Vagina (tissue), 2 donors: ENCODE measurements at regions not wholly inside any gene's neighbourhood (a gene's known extent, or its start where the extent isn't known, plus 50 kb on each side); places are given as distances from the start of the nearest gene placed in this dataset.

Experiments used
- POLR2AphosphoS5 ChIP-seq, 2 donors: sonication (generic); formaldehyde crosslinking; IDR thresholded peaks; one replicate each; pipeline ENCODE4 v1.9.0; 2017; ENCODE audit warnings: antibody characterized with exemption in 2 of 2, mild to moderate bottlenecking in 2 of 2, low read depth in 1 of 2; ENCODE audit not compliant: insufficient read depth in 1 of 2
- TF ChIP-seq, protein P1 (sequence below), 3 experiments: fragments of 450-650 bp in 2 of 3; fragments of 200-600 bp in 1 of 3; sonication (generic) in 1 of 3; IDR thresholded peaks; one replicate each; pipeline ENCODE4 v1.5.1; 2017 to 2019; ENCODE audit warnings: antibody characterized with exemption in 3 of 3, mild to moderate bottlenecking in 2 of 3, moderate library complexity in 2 of 3

DNA sequence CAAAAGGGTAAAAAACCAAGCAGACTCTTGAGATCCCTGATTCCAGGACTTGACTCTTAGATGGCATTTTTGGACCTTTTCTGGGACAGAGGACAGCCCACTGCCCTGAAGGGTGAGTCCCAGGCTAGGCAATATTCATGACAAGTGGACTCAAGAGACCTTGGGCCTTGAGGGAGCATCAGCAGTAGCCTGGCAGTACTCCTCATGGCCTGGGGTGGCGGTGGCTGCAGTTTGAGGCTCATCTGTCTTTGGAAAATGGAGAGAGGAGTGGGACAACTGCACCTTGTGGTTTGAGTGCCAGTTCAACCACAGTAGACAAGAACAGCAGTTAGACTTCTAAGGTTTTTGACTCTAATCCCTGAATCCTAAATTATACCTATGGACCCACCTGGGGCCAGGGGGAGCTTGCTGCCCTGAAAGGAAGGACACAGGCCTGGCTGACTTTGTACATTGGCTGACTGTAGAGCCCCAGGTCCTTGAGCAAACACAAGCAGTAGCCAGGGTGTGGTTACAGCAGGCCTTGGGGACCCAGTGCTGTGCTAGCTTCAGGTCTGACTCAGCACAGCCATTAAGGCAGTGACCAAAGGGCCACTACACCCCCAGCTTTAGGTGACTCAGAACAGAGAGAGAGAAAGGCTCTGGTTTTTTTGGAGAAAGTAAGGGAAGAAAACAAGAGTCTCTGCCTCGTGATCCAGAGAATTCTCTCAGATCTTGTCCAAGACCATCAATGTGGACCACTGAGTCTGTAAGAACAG, 1023.2 kb downstream of the KCNT2 start:
- TF ChIP-seq, protein P1, sequence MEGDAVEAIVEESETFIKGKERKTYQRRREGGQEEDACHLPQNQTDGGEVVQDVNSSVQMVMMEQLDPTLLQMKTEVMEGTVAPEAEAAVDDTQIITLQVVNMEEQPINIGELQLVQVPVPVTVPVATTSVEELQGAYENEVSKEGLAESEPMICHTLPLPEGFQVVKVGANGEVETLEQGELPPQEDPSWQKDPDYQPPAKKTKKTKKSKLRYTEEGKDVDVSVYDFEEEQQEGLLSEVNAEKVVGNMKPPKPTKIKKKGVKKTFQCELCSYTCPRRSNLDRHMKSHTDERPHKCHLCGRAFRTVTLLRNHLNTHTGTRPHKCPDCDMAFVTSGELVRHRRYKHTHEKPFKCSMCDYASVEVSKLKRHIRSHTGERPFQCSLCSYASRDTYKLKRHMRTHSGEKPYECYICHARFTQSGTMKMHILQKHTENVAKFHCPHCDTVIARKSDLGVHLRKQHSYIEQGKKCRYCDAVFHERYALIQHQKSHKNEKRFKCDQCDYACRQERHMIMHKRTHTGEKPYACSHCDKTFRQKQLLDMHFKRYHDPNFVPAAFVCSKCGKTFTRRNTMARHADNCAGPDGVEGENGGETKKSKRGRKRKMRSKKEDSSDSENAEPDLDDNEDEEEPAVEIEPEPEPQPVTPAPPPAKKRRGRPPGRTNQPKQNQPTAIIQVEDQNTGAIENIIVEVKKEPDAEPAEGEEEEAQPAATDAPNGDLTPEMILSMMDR (IDR thresholded peaks at IDR 0.05) = no peak
- TF ChIP-seq POLR2AphosphoS5 (IDR thresholded peaks at IDR 0.05; ENCODE audit: insufficient read depth in 1 of 2, low read depth in 1 of 2) = no peak
